CD4-positive, alpha-beta T cell (primary cell): ENCODE measurements at regions not wholly inside any gene's neighbourhood (a gene's known extent, or its start where the extent isn't known, plus 50 kb on each side); places are given as distances from the start of the nearest gene placed in this dataset.

Experiments used
- ATAC-seq: fragments of 200-7000 bp; cut with Tn5 transposase; one replicate; pipeline ENCODE4 v1.10.0; 2022; ENCODE audit warnings: mild to moderate bottlenecking; ENCODE audit not compliant: poor library complexity
- CTCF ChIA-PET: fragments of 350-600 bp; sonication (Branson Sonifier 250); formaldehyde crosslinking; loops from one replicate; lab custom pipeline; 2021; ENCODE audit warnings: antibody characterized with exemption, inconsistent platforms; lab: Charles Lee
- POLR2A ChIA-PET: fragments of 350-600 bp; sonication (Branson Sonifier 250); formaldehyde crosslinking; loops from one replicate; lab custom pipeline; 2021; ENCODE audit warnings: antibody characterized with exemption, inconsistent platforms; lab: Charles Lee
- DNase-seq, 14 experiments: peaks; one replicate each; pipeline ENCODE4 v3.0.0-alpha.2; 2013 to 2020; ENCODE audit warnings: mixed read lengths in 2 of 14
- H3K27ac ChIP-seq, 2 donors: one replicate each; pipeline versions ENCODE4 v1.5.1 to v1.7.0; 2013; ENCODE audit warnings: low read length in 2 of 2, low read depth in 1 of 2, mild to moderate bottlenecking in 1 of 2
- H3K27me3 ChIP-seq, 2 experiments: 1 replicate in 1 of 2; 2 replicates in 1 of 2; pipeline versions ENCODE4 v1.6.1 to v1.7.0; 2013; ENCODE audit warnings: low read length in 2 of 2, control low read depth in 1 of 2, mild to moderate bottlenecking in 1 of 2, moderate library complexity in 1 of 2; ENCODE audit not compliant: insufficient read depth in 2 of 2, control insufficient read depth in 1 of 2
- H3K36me3 ChIP-seq: one replicate; pipeline ENCODE4 v1.6.1; 2013; ENCODE audit warnings: low read length, control low read depth; ENCODE audit not compliant: insufficient read depth
- H3K4me1 ChIP-seq: one replicate; pipeline ENCODE4 v1.6.1; 2013; ENCODE audit warnings: low read length, control low read depth; ENCODE audit not compliant: insufficient read depth
- H3K4me3 ChIP-seq: one replicate; pipeline ENCODE4 v1.5.1; 2013; ENCODE audit warnings: mild to moderate bottlenecking, low read length, moderate library complexity
- H3K9me3 ChIP-seq, 2 experiments: 1 replicate in 1 of 2; 2 replicates in 1 of 2; pipeline versions ENCODE4 v1.6.1 to v1.7.0; 2013; ENCODE audit warnings: low read length in 2 of 2, mild to moderate bottlenecking in 2 of 2, control low read depth in 1 of 2, moderate library complexity in 1 of 2; ENCODE audit not compliant: control insufficient read depth in 1 of 2, insufficient read depth in 1 of 2
- H3K27ac Mint-ChIP-seq: one replicate; pipeline ENCODE4 v1.8.0; 2020; ENCODE audit warnings: mixed read lengths
- H3K27me3 Mint-ChIP-seq: one replicate; pipeline ENCODE4 v1.8.0; 2021; ENCODE audit warnings: mixed read lengths
- H3K36me3 Mint-ChIP-seq: one replicate; pipeline ENCODE4 v1.8.0; 2021; ENCODE audit warnings: low read depth, mixed read lengths
- H3K4me1 Mint-ChIP-seq: one replicate; pipeline ENCODE4 v1.8.0; 2021; ENCODE audit warnings: low read depth, mixed read lengths
- H3K4me3 Mint-ChIP-seq: one replicate; pipeline ENCODE4 v1.8.0; 2020; ENCODE audit warnings: mild to moderate bottlenecking, mixed read lengths
- H3K9me3 Mint-ChIP-seq: one replicate; pipeline ENCODE4 v1.8.0; 2020; ENCODE audit warnings: mixed read lengths
- intact Hi-C, 2 experiments: fragments of 100-400 bp; cut with DNase I in 1 of 2; cut with micrococcal nuclease in 1 of 2; formaldehyde crosslinking; loops; one replicate each; pipeline versions ENCODE4 v1.15.1 to v1.9.0; 2023 to 2025; cut with DNase I, micrococcal nuclease
- TF ChIP-seq, protein P1 (sequence below): fragments of 200-600 bp; IDR thresholded peaks from one replicate; pipeline ENCODE4 v1.8.0; 2022; ENCODE audit warnings: antibody characterized with exemption, mild to moderate bottlenecking

DNA sequence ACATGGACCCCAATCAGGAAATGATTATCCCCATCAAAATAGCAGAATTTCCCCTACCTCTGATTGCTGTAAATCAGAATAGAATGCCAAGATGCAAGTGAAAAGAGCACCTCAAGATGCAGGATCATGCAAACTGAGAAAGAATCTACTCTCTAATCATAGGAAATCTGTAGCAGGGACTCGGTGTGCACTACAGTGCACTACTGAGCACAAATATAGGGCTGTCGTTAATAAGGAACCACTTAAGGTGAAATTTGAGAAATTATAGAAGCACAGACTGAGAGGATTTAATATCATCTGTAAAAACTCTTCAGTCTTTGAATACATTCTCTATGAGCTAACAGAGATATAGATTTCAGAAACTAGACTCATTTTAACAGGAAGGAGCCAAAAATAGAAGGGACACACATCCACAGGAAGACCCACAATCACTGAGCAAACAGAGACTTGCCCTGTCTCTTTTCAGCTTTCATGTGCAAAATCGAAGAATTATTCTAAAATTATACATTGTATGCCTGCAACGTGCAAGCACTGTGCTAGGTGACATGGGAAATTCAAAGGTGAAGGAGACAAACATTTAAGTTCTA lies 278.3 kb downstream of the HIVEP2 start:
- Histone ChIP-seq H3K9me3 (no peaks in the 10 kb centered on the region), H3K36me3 (no peaks in the 10 kb centered on the region), H3K4me1 (no peaks in the 10 kb centered on the region), H3K27me3 (no peaks in the 10 kb centered on the region), H3K27ac (no peak overlapping the region), H3K4me3 (no peak overlapping the region)
- H3K36me3 Mint-ChIP-seq, result no peaks in the 10 kb centered on the region
- DNase-seq (no peak), ATAC-seq (no peak)
- POLR2A ChIA-PET, result interaction anchor here (0.6 to 1.0 kb wide), 2 partner anchors 98 to 151 kb away, joined by 3 to 4 read pairs; no protein-coding TSS in a partner anchor
- no peaks in the 10 kb centered on the region for H3K27me3 Mint-ChIP-seq
- H3K27ac Mint-ChIP-seq, result no peak overlapping the region
- peaks cover 18% of the 10 kb centered on the region for H3K4me1 Mint-ChIP-seq
- H3K9me3 Mint-ChIP-seq, result peaks cover 13% of the 10 kb centered on the region
- intact Hi-C loops, result no loop called here
- TF ChIP-seq, protein P1, sequence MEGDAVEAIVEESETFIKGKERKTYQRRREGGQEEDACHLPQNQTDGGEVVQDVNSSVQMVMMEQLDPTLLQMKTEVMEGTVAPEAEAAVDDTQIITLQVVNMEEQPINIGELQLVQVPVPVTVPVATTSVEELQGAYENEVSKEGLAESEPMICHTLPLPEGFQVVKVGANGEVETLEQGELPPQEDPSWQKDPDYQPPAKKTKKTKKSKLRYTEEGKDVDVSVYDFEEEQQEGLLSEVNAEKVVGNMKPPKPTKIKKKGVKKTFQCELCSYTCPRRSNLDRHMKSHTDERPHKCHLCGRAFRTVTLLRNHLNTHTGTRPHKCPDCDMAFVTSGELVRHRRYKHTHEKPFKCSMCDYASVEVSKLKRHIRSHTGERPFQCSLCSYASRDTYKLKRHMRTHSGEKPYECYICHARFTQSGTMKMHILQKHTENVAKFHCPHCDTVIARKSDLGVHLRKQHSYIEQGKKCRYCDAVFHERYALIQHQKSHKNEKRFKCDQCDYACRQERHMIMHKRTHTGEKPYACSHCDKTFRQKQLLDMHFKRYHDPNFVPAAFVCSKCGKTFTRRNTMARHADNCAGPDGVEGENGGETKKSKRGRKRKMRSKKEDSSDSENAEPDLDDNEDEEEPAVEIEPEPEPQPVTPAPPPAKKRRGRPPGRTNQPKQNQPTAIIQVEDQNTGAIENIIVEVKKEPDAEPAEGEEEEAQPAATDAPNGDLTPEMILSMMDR, result no peak
- CTCF ChIA-PET, result no interaction called here
- no peak overlapping the region for H3K4me3 Mint-ChIP-seq

DNA sequence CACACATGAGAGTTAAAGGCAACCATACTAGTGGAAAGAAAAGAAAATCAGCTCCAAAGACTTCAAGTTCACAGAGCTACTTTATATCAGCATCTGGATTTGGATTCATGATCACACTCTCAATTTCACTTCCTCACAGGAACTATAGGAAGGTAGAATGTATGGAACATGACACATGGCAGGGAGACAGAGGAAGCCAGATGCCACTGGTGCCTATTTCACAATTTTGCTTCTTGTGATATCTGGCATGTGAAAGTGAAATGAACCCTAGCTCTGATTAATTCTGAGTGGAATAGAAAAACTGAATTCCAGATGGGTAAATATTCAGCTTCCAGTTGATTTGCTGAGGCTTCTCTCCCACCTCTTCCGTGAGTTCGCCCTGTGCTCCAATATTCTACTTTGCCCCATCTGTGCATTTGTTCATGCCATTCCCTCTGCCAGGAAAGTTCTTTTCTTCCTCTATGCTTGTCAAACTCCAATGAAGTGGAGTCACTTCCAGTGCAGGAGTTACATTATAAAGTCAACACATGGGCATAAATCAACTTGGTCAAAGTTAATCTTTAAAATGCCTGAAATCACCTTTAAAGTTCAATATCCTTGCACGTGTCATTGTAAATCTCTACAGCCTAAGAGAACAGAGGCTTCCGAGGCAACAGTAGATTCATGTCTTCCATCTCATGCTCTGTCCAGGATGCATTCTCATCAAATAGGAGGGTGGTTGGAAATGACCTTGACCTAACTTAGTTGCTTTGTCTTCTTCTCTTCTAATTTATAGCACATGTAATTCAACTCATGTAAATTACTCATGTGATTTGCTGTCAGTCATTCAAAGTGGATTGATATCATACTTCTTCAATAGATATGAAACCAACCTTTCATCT lies 275.3 kb downstream of the HIVEP2 start:
- no peaks in the 10 kb centered on the region for H3K36me3 ChIP-seq
- H3K36me3 Mint-ChIP-seq, result no peaks in the 10 kb centered on the region
- POLR2A ChIA-PET, result no interaction called here
- H3K9me3 Mint-ChIP-seq, result peaks cover 6% of the 10 kb centered on the region
- H3K4me1 Mint-ChIP-seq, result peaks cover 18% of the 10 kb centered on the region
- TF ChIP-seq, protein P1, result no peak
- H3K27me3 ChIP-seq, result no peaks in the 10 kb centered on the region
- H3K4me1 ChIP-seq, result no peaks in the 10 kb centered on the region
- no peak overlapping the region for H3K4me3 ChIP-seq
- H3K27ac ChIP-seq, result no peak overlapping the region
- intact Hi-C loops, result no loop called here
- peaks cover 3% of the 10 kb centered on the region for H3K27me3 Mint-ChIP-seq
- H3K4me3 Mint-ChIP-seq, result no peak overlapping the region
- ATAC-seq (no peak), DNase-seq (no peak)
- no peaks in the 10 kb centered on the region for H3K9me3 ChIP-seq
- CTCF ChIA-PET, result no interaction called here
- H3K27ac Mint-ChIP-seq, result no peak overlapping the region

DNA sequence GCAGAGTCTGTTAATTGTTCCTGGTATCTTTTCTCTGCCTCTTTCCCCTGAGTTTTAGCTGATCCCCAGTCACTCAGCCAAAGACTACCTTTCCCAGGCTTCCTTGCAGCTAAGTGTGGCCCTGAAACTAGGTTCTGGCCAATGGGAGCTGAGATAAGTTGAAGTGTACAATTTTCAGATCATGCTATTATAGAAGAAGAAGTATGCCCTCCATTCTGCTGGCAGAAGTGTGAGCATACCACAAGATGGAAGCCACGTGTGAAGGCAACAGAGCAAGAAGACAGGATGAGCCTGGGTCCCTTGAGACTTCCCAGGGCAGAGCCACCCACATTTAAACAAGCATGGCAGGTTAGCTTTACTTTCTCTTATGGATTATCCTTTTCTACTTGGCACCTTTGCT lies 273.2 kb downstream of the HIVEP2 start:
- Mint-ChIP-seq H3K4me3 (no peak overlapping the region), H3K4me1 (peaks cover 12% of the 10 kb centered on the region), H3K36me3 (no peaks in the 10 kb centered on the region), H3K27me3 (peaks cover 5% of the 10 kb centered on the region), H3K27ac (no peak overlapping the region), H3K9me3 (peaks cover 6% of the 10 kb centered on the region)
- H3K4me3 ChIP-seq, result no peak overlapping the region
- H3K27ac ChIP-seq, result no peak overlapping the region
- TF ChIP-seq, protein P1, result no peak
- peaks cover 0 to 3% of the 10 kb centered on the region in 2 experiments for H3K9me3 ChIP-seq
- POLR2A ChIA-PET, result no interaction called here
- DNase-seq (no peak), ATAC-seq (no peak)
- CTCF ChIA-PET, result no interaction called here
- no peaks in the 10 kb centered on the region for H3K4me1 ChIP-seq
- H3K27me3 ChIP-seq, result no peaks in the 10 kb centered on the region
- intact Hi-C loops, result no loop called here
- H3K36me3 ChIP-seq, result no peaks in the 10 kb centered on the region
